H1 (cell line): ENCODE measurements at regions not wholly inside any gene's neighbourhood (a gene's known extent, or its start where the extent isn't known, plus 50 kb on each side); places are given as distances from the start of the nearest gene placed in this dataset.

ENCODE experiments used
- BCL11A ChIP-seq, 2 experiments: IDR thresholded peaks; one replicate each; pipeline ENCODE4 v1.6.1; 2011; ENCODE audit warnings: low read depth in 2 of 2, low read length in 2 of 2, mild to moderate bottlenecking in 2 of 2
- KDM1A ChIP-seq: fragments of 200-600, 300-600 bp; sonication (generic); IDR thresholded peaks from 2 replicates; pipeline ENCODE4 v1.7.1; 2016; ENCODE audit warnings: mild to moderate bottlenecking, low read length, borderline replicate concordance
- MAFK ChIP-seq: IDR thresholded peaks from 2 replicates; pipeline ENCODE4 v1.6.1; 2012; ENCODE audit warnings: low read depth, mild to moderate bottlenecking, improper control_type of control experiment, low read length
- NRF1 ChIP-seq: IDR thresholded peaks from 2 replicates; pipeline ENCODE4 v1.6.1; 2011; ENCODE audit warnings: mild to moderate bottlenecking, low read depth, low read length, improper control_type of control experiment
- SUZ12 ChIP-seq: fragments of 200-600 bp; sonication (generic); IDR thresholded peaks from 2 replicates; pipeline ENCODE4 v1.6.1; 2012; ENCODE audit warnings: mild to moderate bottlenecking, inconsistent platforms, low read length, moderate library complexity, mixed read lengths
- TBP ChIP-seq: IDR thresholded peaks from 2 replicates; pipeline ENCODE4 v1.6.1; 2011; ENCODE audit warnings: low read depth, low read length, improper control_type of control experiment

GRCh38 chr3:74053970-74054516, 429.3 kb upstream of the PDZRN3 start (continued):
- TF ChIP-seq KDM1A (no peak), BCL11A (IDR thresholded peaks at IDR 0.05; ENCODE audit: low read depth in 2 of 2, low read length in 2 of 2) (no peak), NRF1 (no peak), SUZ12 (no peak), MAFK (no peak), TBP (no peak)
